Ascending aorta (tissue), 2 donors: ENCODE measurements at regions not wholly inside any gene's neighbourhood (a gene's known extent, or its start where the extent isn't known, plus 50 kb on each side); places are given as distances from the start of the nearest gene placed in this dataset.

Experiments
- DNase-seq, 2 donors: peaks; one replicate each; pipeline ENCODE4 v3.0.0-alpha.2; 2019; ENCODE audit warnings: low spot score in 2 of 2
- H3K27ac ChIP-seq, 2 donors: fragments of 200-600 bp; sonication (generic); one replicate each; pipeline ENCODE4 v1.5.1; 2016 to 2017; ENCODE audit warnings: mild to moderate bottlenecking in 1 of 2
- H3K27me3 ChIP-seq: fragments of 200-600 bp; sonication (generic); one replicate; pipeline ENCODE4 v1.5.1; 2017
- H3K36me3 ChIP-seq, 2 donors: fragments of 200-600 bp; sonication (generic); one replicate each; pipeline ENCODE4 v1.5.1; 2016
- H3K4me1 ChIP-seq, 2 donors: fragments of 200-600 bp; sonication (generic); one replicate each; pipeline ENCODE4 v1.5.1; 2016 to 2017; ENCODE audit warnings: mild to moderate bottlenecking in 1 of 2
- H3K4me3 ChIP-seq, 2 donors: fragments of 200-600 bp; sonication (generic); one replicate each; pipeline ENCODE4 v1.5.1; 2016 to 2017; ENCODE audit warnings: mild to moderate bottlenecking in 1 of 2
- H3K9me3 ChIP-seq, 2 donors: fragments of 200-600 bp; sonication (generic); one replicate each; pipeline ENCODE4 v1.5.1; 2016
- intact Hi-C: fragments of 100-400 bp; cut with DNase I; formaldehyde crosslinking; loops from one replicate; pipeline ENCODE4 v1.15.1; 2023
- TF ChIP-seq, protein P1 (sequence below), 3 experiments: fragments of 200-600 bp in 2 of 3; fragments of 450-650 bp in 1 of 3; sonication (generic) in 2 of 3; IDR thresholded peaks; one replicate each; pipeline ENCODE4 v1.5.1; 2016 to 2019; ENCODE audit warnings: antibody characterized with exemption in 3 of 3, mild to moderate bottlenecking in 1 of 3, moderate library complexity in 1 of 3

DNA sequence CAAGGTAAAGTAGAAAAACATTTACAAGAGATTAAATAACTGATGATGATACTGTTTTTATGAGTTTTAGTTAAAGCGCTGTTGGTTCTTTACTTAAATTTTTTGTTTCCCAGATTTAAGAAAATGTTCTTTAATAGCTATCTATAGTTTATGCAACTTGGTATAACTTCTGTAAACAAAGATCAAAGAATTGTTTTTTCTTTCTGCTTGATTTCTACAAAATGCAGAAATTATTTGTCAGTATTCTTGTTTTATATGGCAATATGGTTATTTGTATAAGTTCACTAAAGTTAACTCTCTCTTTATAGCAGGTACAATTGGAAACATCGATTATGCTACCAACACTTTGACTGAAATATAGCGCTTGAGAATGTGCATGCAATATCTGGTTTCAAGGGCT, 2465.1 kb upstream of the PCDH20 start:
- intact Hi-C loops = no loop called here
- Histone ChIP-seq H3K4me3 (no peak overlapping the region), H3K4me1 (no peaks in the 10 kb centered on the region), H3K9me3 (no peaks in the 10 kb centered on the region), H3K27ac (no peak overlapping the region), H3K36me3 (no peaks in the 10 kb centered on the region), H3K27me3 (no peaks in the 10 kb centered on the region)
- no peak for DNase-seq
- TF ChIP-seq, protein P1, sequence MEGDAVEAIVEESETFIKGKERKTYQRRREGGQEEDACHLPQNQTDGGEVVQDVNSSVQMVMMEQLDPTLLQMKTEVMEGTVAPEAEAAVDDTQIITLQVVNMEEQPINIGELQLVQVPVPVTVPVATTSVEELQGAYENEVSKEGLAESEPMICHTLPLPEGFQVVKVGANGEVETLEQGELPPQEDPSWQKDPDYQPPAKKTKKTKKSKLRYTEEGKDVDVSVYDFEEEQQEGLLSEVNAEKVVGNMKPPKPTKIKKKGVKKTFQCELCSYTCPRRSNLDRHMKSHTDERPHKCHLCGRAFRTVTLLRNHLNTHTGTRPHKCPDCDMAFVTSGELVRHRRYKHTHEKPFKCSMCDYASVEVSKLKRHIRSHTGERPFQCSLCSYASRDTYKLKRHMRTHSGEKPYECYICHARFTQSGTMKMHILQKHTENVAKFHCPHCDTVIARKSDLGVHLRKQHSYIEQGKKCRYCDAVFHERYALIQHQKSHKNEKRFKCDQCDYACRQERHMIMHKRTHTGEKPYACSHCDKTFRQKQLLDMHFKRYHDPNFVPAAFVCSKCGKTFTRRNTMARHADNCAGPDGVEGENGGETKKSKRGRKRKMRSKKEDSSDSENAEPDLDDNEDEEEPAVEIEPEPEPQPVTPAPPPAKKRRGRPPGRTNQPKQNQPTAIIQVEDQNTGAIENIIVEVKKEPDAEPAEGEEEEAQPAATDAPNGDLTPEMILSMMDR (IDR thresholded peaks at IDR 0.05) = no peak

DNA sequence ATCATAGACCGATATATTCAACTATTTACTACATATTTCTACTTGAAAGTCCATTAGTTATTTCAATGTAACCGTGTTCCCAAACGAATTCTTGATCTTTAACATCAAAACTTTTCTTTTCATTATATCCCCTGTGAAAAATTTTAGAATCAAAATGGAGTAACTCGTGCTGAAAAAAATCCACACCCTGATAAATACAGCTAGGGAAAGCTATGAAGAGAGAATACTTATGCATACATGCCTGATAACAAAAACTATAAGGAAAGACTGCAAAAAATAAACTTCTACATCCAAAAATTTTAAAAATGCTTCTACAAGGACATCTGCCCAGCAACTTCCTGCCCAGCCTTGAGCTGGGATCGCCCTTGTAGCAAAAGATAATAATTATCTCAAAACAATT, 2458.3 kb upstream of the PCDH20 start:
- Histone ChIP-seq H3K27ac (no peak overlapping the region), H3K36me3 (no peaks in the 10 kb centered on the region), H3K27me3 (no peaks in the 10 kb centered on the region), H3K4me1 (no peaks in the 10 kb centered on the region), H3K9me3 (no peaks in the 10 kb centered on the region), H3K4me3 (no peak overlapping the region)
- TF ChIP-seq, protein P1 (IDR thresholded peaks at IDR 0.05) = no peak
- no peak for DNase-seq
- intact Hi-C loops = no loop called here

DNA sequence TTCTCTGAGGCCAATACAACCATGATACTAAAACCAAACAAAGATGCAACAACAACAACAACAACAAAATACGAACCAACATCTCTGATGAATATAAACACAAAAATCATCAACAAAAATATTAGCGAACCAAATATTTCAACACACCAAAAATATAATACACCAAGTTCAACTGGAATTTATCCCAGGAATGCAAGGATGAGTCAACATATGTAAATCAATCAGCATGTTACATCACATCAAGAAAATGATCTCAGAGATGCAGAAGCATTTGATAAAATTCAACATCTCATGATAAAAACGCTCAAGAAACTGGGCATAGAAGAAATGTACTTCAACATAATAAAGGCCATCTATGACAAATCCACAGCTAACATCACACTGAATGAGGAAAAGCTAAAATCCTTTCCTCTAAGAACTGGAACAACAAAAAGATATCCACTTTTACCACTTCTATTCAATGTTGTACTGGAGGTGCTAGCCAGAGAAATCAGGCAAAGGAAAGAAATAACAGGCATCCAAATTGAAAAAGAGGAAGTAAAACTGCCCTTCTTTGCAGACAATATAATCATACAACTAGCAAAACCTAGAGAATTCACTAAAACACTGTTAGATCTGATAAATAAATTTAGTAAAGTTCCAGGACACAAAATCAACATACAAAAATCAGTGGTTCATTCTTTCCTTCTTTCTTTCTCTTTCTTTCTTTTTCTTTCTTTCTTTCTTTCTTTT, 2448.7 kb upstream of the PCDH20 start:
- Histone ChIP-seq H3K27ac (no peak overlapping the region), H3K27me3 (no peaks in the 10 kb centered on the region), H3K9me3 (no peaks in the 10 kb centered on the region), H3K36me3 (no peaks in the 10 kb centered on the region), H3K4me3 (no peak overlapping the region), H3K4me1 (no peaks in the 10 kb centered on the region)
- TF ChIP-seq, protein P1 (IDR thresholded peaks at IDR 0.05) = no peak
- intact Hi-C loops = no loop called here
- DNase-seq = no peak

DNA sequence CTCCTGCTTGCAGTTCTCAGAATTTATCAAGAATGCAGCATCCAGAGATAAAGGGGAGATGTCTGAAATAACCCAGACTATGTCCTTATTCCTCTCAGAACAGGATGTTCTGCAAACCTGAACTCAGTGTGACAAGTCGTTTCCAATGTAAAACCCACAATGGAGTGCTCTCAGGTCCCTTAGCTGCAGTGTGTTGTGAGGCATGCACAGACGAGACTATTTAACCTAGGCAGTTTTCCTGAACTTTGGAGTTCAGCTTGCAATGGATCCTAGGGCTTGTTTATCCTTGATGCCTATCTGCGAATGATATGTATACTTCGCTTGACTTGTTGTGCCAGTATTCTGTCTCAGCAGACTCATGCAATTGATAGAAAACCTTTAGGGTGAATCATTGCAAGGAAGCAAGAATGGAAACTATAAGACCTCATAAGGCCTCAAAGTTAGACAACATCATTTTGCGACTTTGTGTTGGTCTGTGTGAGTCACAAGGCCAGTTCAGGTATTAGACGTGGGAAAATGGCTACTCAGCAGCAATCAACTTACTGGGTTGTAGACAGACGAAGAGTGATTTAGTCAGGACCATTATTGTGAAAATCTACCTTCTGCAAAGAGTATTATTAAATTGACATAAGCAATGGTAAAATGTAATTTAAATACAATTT, 2439.9 kb upstream of the PCDH20 start:
- no peak for DNase-seq
- Histone ChIP-seq H3K27ac (no peak overlapping the region), H3K27me3 (no peaks in the 10 kb centered on the region), H3K4me3 (no peak overlapping the region), H3K9me3 (no peaks in the 10 kb centered on the region), H3K4me1 (no peaks in the 10 kb centered on the region), H3K36me3 (no peaks in the 10 kb centered on the region)
- TF ChIP-seq, protein P1 (IDR thresholded peaks at IDR 0.05) = no peak
- intact Hi-C loops = no loop called here

DNA sequence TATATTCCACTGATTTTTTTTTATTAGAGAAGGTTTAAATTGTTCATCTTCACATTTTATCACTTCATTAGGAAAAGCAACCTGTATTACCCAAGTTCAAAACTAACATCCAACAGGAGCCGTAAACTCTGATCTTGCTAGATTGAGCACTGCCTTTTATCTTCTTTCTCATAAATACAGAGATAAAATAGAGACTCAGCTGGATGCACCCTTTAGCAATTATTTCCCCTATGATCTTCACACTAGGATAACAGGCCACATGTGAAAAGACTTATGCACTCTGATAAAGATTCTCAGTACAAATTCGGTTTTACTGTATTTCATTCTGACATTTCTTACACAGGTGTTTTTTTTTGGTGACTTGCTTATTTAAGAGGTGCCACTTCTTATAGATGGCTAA, 2438.2 kb upstream of the PCDH20 start:
- intact Hi-C loops = no loop called here
- Histone ChIP-seq H3K27me3 (no peaks in the 10 kb centered on the region), H3K4me1 (no peaks in the 10 kb centered on the region), H3K9me3 (no peaks in the 10 kb centered on the region), H3K27ac (no peak overlapping the region), H3K36me3 (no peaks in the 10 kb centered on the region), H3K4me3 (no peak overlapping the region)
- DNase-seq = no peak
- TF ChIP-seq, protein P1 (IDR thresholded peaks at IDR 0.05) = no peak
